ENCODE measurements at regions not wholly inside any gene's neighbourhood (a gene's known extent, or its start where the extent isn't known, plus 50 kb on each side); places are given as distances from the start of the nearest gene placed in this dataset.

DNA sequence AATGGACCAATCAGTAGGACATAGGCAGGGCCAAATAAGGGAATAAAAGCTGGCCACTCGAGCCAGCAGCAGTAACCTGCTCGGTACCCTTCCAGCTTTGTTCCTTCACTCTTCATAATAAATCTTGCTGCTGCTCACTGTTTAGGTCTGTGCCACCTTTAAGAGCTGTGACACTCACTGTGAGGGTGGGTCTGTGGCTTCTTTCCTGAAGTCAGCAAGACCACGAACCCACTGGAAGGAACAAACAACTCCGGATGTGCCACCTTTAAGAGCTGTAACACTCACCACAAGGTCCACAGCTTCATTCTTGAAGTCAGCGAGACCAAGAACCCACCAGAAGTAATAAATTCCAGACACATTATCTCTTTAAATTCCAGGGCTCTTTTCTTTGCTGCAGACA lies 1922.3 kb upstream of the PCDH20 start:
- no peak overlapping the region for H3K27ac ChIP-seq
- H2AFZ ChIP-seq: no peak overlapping the region
- no peaks in the 10 kb centered on the region for H3K79me2 ChIP-seq
- no peaks in the 10 kb centered on the region for H3K36me3 ChIP-seq (ENCODE audit: control insufficient read depth, insufficient read depth, low read length)
- H3K4me3 ChIP-seq (ENCODE audit: low read depth, low read length): no peak overlapping the region
- H3K27me3 ChIP-seq (ENCODE audit: control insufficient read depth, insufficient read depth, low read length): no peaks in the 10 kb centered on the region
- no peak overlapping the region for H3K4me2 ChIP-seq (ENCODE audit: low read length)
- no peaks in the 10 kb centered on the region for H3K9me3 ChIP-seq (ENCODE audit: control insufficient read depth, low read length)
- no peak overlapping the region for H3K9ac ChIP-seq
- TF ChIP-seq, protein P1, sequence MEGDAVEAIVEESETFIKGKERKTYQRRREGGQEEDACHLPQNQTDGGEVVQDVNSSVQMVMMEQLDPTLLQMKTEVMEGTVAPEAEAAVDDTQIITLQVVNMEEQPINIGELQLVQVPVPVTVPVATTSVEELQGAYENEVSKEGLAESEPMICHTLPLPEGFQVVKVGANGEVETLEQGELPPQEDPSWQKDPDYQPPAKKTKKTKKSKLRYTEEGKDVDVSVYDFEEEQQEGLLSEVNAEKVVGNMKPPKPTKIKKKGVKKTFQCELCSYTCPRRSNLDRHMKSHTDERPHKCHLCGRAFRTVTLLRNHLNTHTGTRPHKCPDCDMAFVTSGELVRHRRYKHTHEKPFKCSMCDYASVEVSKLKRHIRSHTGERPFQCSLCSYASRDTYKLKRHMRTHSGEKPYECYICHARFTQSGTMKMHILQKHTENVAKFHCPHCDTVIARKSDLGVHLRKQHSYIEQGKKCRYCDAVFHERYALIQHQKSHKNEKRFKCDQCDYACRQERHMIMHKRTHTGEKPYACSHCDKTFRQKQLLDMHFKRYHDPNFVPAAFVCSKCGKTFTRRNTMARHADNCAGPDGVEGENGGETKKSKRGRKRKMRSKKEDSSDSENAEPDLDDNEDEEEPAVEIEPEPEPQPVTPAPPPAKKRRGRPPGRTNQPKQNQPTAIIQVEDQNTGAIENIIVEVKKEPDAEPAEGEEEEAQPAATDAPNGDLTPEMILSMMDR (IDR thresholded peaks at IDR 0.05): no peak
- no peaks in the 10 kb centered on the region for H3K4me1 ChIP-seq

DNA sequence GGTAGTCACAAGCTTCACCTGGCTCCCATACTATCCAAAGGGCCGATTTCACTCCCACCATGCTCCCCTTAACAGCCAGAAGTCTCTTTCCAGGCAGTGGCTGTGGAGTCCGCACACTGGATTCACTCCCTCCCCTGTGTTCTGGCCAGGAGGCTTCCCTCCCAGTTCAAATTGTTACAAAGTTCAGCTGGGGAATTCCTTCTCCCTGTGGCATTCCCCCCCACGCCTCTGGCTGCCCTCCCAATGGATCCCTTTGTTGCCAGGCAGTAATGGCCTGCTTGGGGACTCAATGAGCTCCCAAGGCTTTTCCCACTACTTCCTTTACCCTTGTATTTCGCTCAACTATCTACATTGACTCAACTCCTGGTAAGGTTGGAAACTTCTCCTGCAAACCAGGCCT lies 1921.4 kb upstream of the PCDH20 start:
- no peak overlapping the region for H2AFZ ChIP-seq
- no peak overlapping the region for H3K4me3 ChIP-seq (ENCODE audit: low read depth, low read length)
- H3K4me1 ChIP-seq: no peaks in the 10 kb centered on the region
- no peak overlapping the region for H3K4me2 ChIP-seq (ENCODE audit: low read length)
- H3K27ac ChIP-seq: no peak overlapping the region
- no peaks in the 10 kb centered on the region for H3K27me3 ChIP-seq (ENCODE audit: control insufficient read depth, insufficient read depth, low read length)
- no peaks in the 10 kb centered on the region for H3K9me3 ChIP-seq (ENCODE audit: control insufficient read depth, low read length)
- H3K9ac ChIP-seq: no peak overlapping the region
- no peaks in the 10 kb centered on the region for H3K36me3 ChIP-seq (ENCODE audit: control insufficient read depth, insufficient read depth, low read length)
- no peaks in the 10 kb centered on the region for H3K79me2 ChIP-seq
- TF ChIP-seq, protein P1 (IDR thresholded peaks at IDR 0.05): no peak

DNA sequence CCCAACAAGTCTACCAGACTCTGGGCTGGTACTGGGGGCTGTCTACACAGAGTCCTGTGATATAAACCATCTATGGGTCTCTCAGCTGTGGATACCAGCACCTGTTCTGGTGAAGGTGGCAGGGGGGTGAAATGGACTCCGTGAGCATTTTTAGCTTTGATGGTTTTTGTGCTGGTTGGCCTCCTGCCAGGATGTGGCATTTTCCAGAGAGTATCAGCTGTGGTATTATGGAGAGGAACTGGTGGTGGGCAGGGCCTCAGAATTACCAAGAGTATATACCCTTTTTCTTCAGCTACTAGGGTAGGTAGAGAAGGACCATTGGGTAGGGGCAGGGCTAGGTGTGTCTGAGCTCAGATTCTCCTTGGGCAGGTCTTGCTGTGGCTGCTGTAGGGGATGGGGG lies 1920.9 kb upstream of the PCDH20 start:
- Histone ChIP-seq H3K4me3 (ENCODE audit: low read depth, low read length) (no peak overlapping the region), H3K79me2 (no peaks in the 10 kb centered on the region), H3K9me3 (ENCODE audit: control insufficient read depth, low read length) (no peaks in the 10 kb centered on the region), H3K36me3 (ENCODE audit: control insufficient read depth, insufficient read depth, low read length) (no peaks in the 10 kb centered on the region), H3K27ac (no peak overlapping the region), H3K4me1 (no peaks in the 10 kb centered on the region), H3K27me3 (ENCODE audit: control insufficient read depth, insufficient read depth, low read length) (no peaks in the 10 kb centered on the region), H2AFZ (no peak overlapping the region), H3K9ac (no peak overlapping the region), H3K4me2 (ENCODE audit: low read length) (no peak overlapping the region)
- TF ChIP-seq, protein P1 (IDR thresholded peaks at IDR 0.05): no peak

DNA sequence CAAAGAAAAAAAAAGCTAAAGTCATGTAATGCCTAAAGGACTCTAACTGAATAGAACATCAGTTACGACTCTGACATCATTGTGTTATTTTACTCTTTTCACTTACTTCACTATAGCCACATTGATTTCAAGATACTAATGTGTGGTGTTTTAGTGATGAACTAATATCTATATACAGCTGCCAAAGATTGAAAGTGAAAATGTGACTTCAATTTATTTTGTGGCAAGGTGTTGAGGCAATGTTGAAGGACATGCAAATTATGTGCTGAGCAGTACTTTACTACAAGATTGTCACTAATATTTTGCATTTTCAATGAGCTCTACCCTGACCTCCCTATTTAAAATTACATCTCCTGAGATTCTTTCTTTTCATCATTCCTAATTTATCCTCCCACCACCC lies 1911.9 kb upstream of the PCDH20 start:
- no peak overlapping the region for H3K27ac ChIP-seq
- H3K4me2 ChIP-seq (ENCODE audit: low read length): no peak overlapping the region

DNA sequence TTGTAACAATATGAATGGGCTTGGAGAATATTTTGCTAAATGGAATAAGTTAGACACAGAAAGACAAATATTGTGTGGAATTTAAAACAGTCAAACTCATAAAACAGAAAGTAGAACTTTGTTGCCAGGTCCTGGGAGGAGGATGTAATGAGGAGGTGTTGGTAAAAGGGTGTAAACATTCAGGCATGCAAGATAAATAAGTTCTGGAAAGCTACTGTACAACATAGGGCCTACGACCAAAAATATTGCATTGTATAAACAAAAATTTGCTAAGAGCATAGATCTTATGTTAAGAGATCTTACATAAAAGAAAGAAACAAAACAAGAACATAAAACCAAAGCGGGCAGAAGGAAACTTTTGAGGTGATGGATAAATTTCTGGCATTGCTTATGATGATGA lies 1907.8 kb upstream of the PCDH20 start:
- Histone ChIP-seq H3K79me2 (no peaks in the 10 kb centered on the region), H3K9ac (no peak overlapping the region), H3K36me3 (ENCODE audit: control insufficient read depth, insufficient read depth, low read length) (no peaks in the 10 kb centered on the region), H3K4me3 (ENCODE audit: low read depth, low read length) (no peak overlapping the region), H3K27ac (no peak overlapping the region), H3K4me1 (no peaks in the 10 kb centered on the region), H3K27me3 (ENCODE audit: control insufficient read depth, insufficient read depth, low read length) (no peaks in the 10 kb centered on the region), H3K9me3 (ENCODE audit: control insufficient read depth, low read length) (no peaks in the 10 kb centered on the region), H2AFZ (no peak overlapping the region), H3K4me2 (ENCODE audit: low read length) (no peak overlapping the region)
- TF ChIP-seq, protein P1 (IDR thresholded peaks at IDR 0.05): no peak

More for the DNA sequence above, 1911.9 kb upstream of the PCDH20 start:
- no peaks in the 10 kb centered on the region for H3K36me3 ChIP-seq (ENCODE audit: control insufficient read depth, insufficient read depth, low read length)
- TF ChIP-seq, protein P1 (IDR thresholded peaks at IDR 0.05): no peak
- H3K9ac ChIP-seq: no peak overlapping the region
- H2AFZ ChIP-seq: no peak overlapping the region
- H3K79me2 ChIP-seq: no peaks in the 10 kb centered on the region
- no peaks in the 10 kb centered on the region for H3K4me1 ChIP-seq
- no peaks in the 10 kb centered on the region for H3K27me3 ChIP-seq (ENCODE audit: control insufficient read depth, insufficient read depth, low read length)
- no peaks in the 10 kb centered on the region for H3K9me3 ChIP-seq (ENCODE audit: control insufficient read depth, low read length)
- H3K4me3 ChIP-seq (ENCODE audit: low read depth, low read length): no peak overlapping the region

Measured in parathyroid adenoma (tissue), 2 donors.